ENCODE measurements at regions not wholly inside any gene's neighbourhood (a gene's known extent, or its start where the extent isn't known, plus 50 kb on each side); places are given as distances from the start of the nearest gene placed in this dataset.

- Mint-ChIP-seq H3K9me3 (peaks cover 6% of the 10 kb centered on the region), H3K27ac (no peak overlapping the region), H3K4me1 (ENCODE audit: low read depth) (no peaks in the 10 kb centered on the region), H3K36me3 (ENCODE audit: low read depth) (no peaks in the 10 kb centered on the region), H3K4me3 (no peak overlapping the region), H3K27me3 (ENCODE audit: low read depth) (no peaks in the 10 kb centered on the region)
- CTCF ChIA-PET: no interaction called here
- intact Hi-C loops (cut with micrococcal nuclease): no loop called here
- no peak for DNase-seq
Measured at GRCh38 chr1:177490786-177491185, 320.0 kb downstream of the BRINP2 start.

GRCh38 chr1:177490036-177490639 is 319.4 kb downstream of the BRINP2 start:
- H3K4me1 Mint-ChIP-seq (ENCODE audit: low read depth): no peaks in the 10 kb centered on the region
- DNase-seq: no peak

GRCh38 chr1:177488722-177489121 is 318.0 kb downstream of the BRINP2 start:
- H3K9me3 Mint-ChIP-seq: peaks cover 8% of the 10 kb centered on the region
- intact Hi-C loops (cut with micrococcal nuclease): no loop called here
- H3K27me3 Mint-ChIP-seq (ENCODE audit: low read depth): no peaks in the 10 kb centered on the region
- H3K27ac Mint-ChIP-seq: no peak overlapping the region
- CTCF ChIA-PET: no interaction called here
- DNase-seq: no peak
- no peaks in the 10 kb centered on the region for H3K36me3 Mint-ChIP-seq (ENCODE audit: low read depth)
- H3K4me1 Mint-ChIP-seq (ENCODE audit: low read depth): no peaks in the 10 kb centered on the region
- no peak overlapping the region for H3K4me3 Mint-ChIP-seq

More at GRCh38 chr1:177490036-177490639, 319.4 kb downstream of the BRINP2 start:
- H3K4me3 Mint-ChIP-seq: no peak overlapping the region
- H3K27me3 Mint-ChIP-seq (ENCODE audit: low read depth): no peaks in the 10 kb centered on the region
- no peak overlapping the region for H3K27ac Mint-ChIP-seq
- H3K9me3 Mint-ChIP-seq: peaks cover 6% of the 10 kb centered on the region
- CTCF ChIA-PET: no interaction called here
- no peaks in the 10 kb centered on the region for H3K36me3 Mint-ChIP-seq (ENCODE audit: low read depth)
- intact Hi-C loops (cut with micrococcal nuclease): no loop called here

- CTCF ChIA-PET: no interaction called here
- Mint-ChIP-seq H3K4me1 (ENCODE audit: low read depth) (no peaks in the 10 kb centered on the region), H3K36me3 (ENCODE audit: low read depth) (no peaks in the 10 kb centered on the region), H3K4me3 (no peak overlapping the region), H3K27me3 (ENCODE audit: low read depth) (no peaks in the 10 kb centered on the region), H3K27ac (no peak overlapping the region), H3K9me3 (peaks cover 8% of the 10 kb centered on the region)
- intact Hi-C loops (cut with micrococcal nuclease): no loop called here
- no peak for DNase-seq
Measured at GRCh38 chr1:177487481-177487880, 316.7 kb downstream of the BRINP2 start.

GRCh38 chr1:177480741-177481305 is 310.1 kb downstream of the BRINP2 start:
- DNase-seq: no peak
- intact Hi-C loops (cut with micrococcal nuclease): no loop called here
- H3K4me3 Mint-ChIP-seq: no peak overlapping the region
- no peaks in the 10 kb centered on the region for H3K27me3 Mint-ChIP-seq (ENCODE audit: low read depth)
- CTCF ChIA-PET: no interaction called here
- no peak overlapping the region for H3K27ac Mint-ChIP-seq
- H3K36me3 Mint-ChIP-seq (ENCODE audit: low read depth): no peaks in the 10 kb centered on the region
- H3K4me1 Mint-ChIP-seq (ENCODE audit: low read depth): no peaks in the 10 kb centered on the region
- peaks cover 2% of the 10 kb centered on the region for H3K9me3 Mint-ChIP-seq

- CTCF ChIA-PET: no interaction called here
- H3K36me3 Mint-ChIP-seq (ENCODE audit: low read depth): no peaks in the 10 kb centered on the region
- no peaks in the 10 kb centered on the region for H3K4me1 Mint-ChIP-seq (ENCODE audit: low read depth)
- H3K27me3 Mint-ChIP-seq (ENCODE audit: low read depth): no peaks in the 10 kb centered on the region
- intact Hi-C loops (cut with micrococcal nuclease): no loop called here
- no peak overlapping the region for H3K4me3 Mint-ChIP-seq
- no peak for DNase-seq
- H3K27ac Mint-ChIP-seq: no peak overlapping the region
- H3K9me3 Mint-ChIP-seq: peaks cover 6% of the 10 kb centered on the region
Measured at GRCh38 chr1:177479600-177479999, 308.8 kb downstream of the BRINP2 start.

GRCh38 chr1:177476676-177477075 is 305.9 kb downstream of the BRINP2 start:
- CTCF ChIA-PET: no interaction called here
- H3K9me3 Mint-ChIP-seq: peaks cover 4% of the 10 kb centered on the region
- no peaks in the 10 kb centered on the region for H3K4me1 Mint-ChIP-seq (ENCODE audit: low read depth)
- no peaks in the 10 kb centered on the region for H3K27me3 Mint-ChIP-seq (ENCODE audit: low read depth)
- H3K27ac Mint-ChIP-seq: no peak overlapping the region
- no peaks in the 10 kb centered on the region for H3K36me3 Mint-ChIP-seq (ENCODE audit: low read depth)
- H3K4me3 Mint-ChIP-seq: no peak overlapping the region
- DNase-seq: no peak
- intact Hi-C loops (cut with micrococcal nuclease): no loop called here

- Mint-ChIP-seq H3K9me3 (peaks cover 6% of the 10 kb centered on the region), H3K27ac (no peak overlapping the region), H3K36me3 (ENCODE audit: low read depth) (no peaks in the 10 kb centered on the region), H3K4me3 (no peak overlapping the region), H3K27me3 (ENCODE audit: low read depth) (no peaks in the 10 kb centered on the region), H3K4me1 (ENCODE audit: low read depth) (no peaks in the 10 kb centered on the region)
- DNase-seq: no peak
- CTCF ChIA-PET: no interaction called here
- intact Hi-C loops (cut with micrococcal nuclease): no loop called here
Measured at GRCh38 chr1:177472567-177472966, 301.8 kb downstream of the BRINP2 start.

- Mint-ChIP-seq H3K9me3 (peaks cover 8% of the 10 kb centered on the region), H3K4me3 (no peak overlapping the region), H3K4me1 (ENCODE audit: low read depth) (no peaks in the 10 kb centered on the region), H3K27ac (no peak overlapping the region), H3K27me3 (ENCODE audit: low read depth) (no peaks in the 10 kb centered on the region), H3K36me3 (ENCODE audit: low read depth) (no peaks in the 10 kb centered on the region)
- intact Hi-C loops (cut with micrococcal nuclease): no loop called here
- DNase-seq: no peak
- CTCF ChIA-PET: no interaction called here
Measured at GRCh38 chr1:177471244-177471643, 300.5 kb downstream of the BRINP2 start.

GRCh38 chr1:177469519-177469918 is 298.8 kb downstream of the BRINP2 start:
- Mint-ChIP-seq H3K4me1 (ENCODE audit: low read depth) (no peaks in the 10 kb centered on the region), H3K36me3 (ENCODE audit: low read depth) (no peaks in the 10 kb centered on the region), H3K27ac (no peak overlapping the region), H3K27me3 (ENCODE audit: low read depth) (no peaks in the 10 kb centered on the region), H3K9me3 (peaks cover 4% of the 10 kb centered on the region), H3K4me3 (no peak overlapping the region)
- intact Hi-C loops (cut with micrococcal nuclease): no loop called here
- DNase-seq: no peak
- CTCF ChIA-PET: interaction anchor here (0.7 kb wide), 1 partner anchor 476 kb away, joined by 3 read pairs; no protein-coding TSS in a partner anchor

- Mint-ChIP-seq H3K27me3 (ENCODE audit: low read depth) (no peaks in the 10 kb centered on the region), H3K27ac (no peak overlapping the region), H3K9me3 (peaks cover 5% of the 10 kb centered on the region), H3K4me1 (ENCODE audit: low read depth) (no peaks in the 10 kb centered on the region), H3K4me3 (no peak overlapping the region), H3K36me3 (ENCODE audit: low read depth) (no peaks in the 10 kb centered on the region)
- DNase-seq: no peak
- CTCF ChIA-PET: no interaction called here
- intact Hi-C loops (cut with micrococcal nuclease): no loop called here
Measured at GRCh38 chr1:177466286-177466685, 295.5 kb downstream of the BRINP2 start.

- H3K27me3 Mint-ChIP-seq (ENCODE audit: low read depth): no peaks in the 10 kb centered on the region
- CTCF ChIA-PET: no interaction called here
- H3K4me3 Mint-ChIP-seq: no peak overlapping the region
- DNase-seq: no peak
- peak overlapping the region; percentile 9 for H3K27ac Mint-ChIP-seq
- H3K9me3 Mint-ChIP-seq: peaks cover 5% of the 10 kb centered on the region
- intact Hi-C loops (cut with micrococcal nuclease): no loop called here
- no peaks in the 10 kb centered on the region for H3K4me1 Mint-ChIP-seq (ENCODE audit: low read depth)
- no peaks in the 10 kb centered on the region for H3K36me3 Mint-ChIP-seq (ENCODE audit: low read depth)
Measured at GRCh38 chr1:177464686-177465085, 293.9 kb downstream of the BRINP2 start.

GRCh38 chr1:177451191-177451590 is 280.4 kb downstream of the BRINP2 start:
- CTCF ChIA-PET: no interaction called here
- intact Hi-C loops (cut with micrococcal nuclease): no loop called here
- H3K27me3 Mint-ChIP-seq (ENCODE audit: low read depth): no peaks in the 10 kb centered on the region
- peaks cover 6% of the 10 kb centered on the region for H3K9me3 Mint-ChIP-seq
- H3K4me1 Mint-ChIP-seq (ENCODE audit: low read depth): no peaks in the 10 kb centered on the region
- H3K27ac Mint-ChIP-seq: no peak overlapping the region
- DNase-seq: no peak
- no peaks in the 10 kb centered on the region for H3K36me3 Mint-ChIP-seq (ENCODE audit: low read depth)
- H3K4me3 Mint-ChIP-seq: no peak overlapping the region

Data from activated naive CD4-positive, alpha-beta T cell treated with anti-CD3 and anti-CD28 coated beads for 36 hours (primary cell).